ENCODE measurements at regions not wholly inside any gene's neighbourhood (a gene's known extent, or its start where the extent isn't known, plus 50 kb on each side); places are given as distances from the start of the nearest gene placed in this dataset.

DNA sequence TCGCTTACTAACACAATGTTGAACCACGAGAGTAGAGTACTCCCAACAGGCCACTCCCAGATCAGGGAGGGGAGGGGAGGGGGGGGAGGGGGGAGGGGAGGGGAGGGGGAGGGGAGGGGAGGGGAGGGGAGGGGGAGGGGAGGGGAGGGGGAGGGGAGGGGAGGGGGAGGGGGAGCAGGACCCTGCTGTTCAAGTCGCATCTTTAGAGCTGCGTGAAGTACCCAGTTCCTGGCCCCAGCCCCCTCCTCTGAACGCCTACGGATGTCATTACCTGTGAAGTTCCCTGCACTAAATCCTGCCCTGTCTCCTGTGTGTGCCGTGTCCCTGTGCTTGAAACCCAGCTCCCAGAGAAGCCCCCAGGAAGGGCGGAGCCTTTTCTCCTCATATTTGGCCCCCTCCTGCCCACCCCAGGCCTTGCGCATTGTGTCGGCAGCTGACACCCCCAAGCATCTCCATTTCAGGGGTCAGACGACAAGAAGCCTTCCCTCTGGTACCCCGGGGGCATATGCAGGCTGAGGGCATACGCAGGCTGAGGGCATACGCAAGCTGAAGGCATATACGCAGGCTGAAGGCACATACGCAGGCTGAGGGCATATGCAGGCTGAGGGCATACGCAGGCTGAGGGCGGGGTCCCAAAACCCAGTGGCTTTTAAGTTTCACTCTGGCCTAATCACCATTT, 330.2 kb downstream of the C16orf95 start:
- no peaks in the 10 kb centered on the region for H3K79me2 ChIP-seq
- H3K27ac ChIP-seq, result no peak overlapping the region
- peaks cover 5% of the 10 kb centered on the region for H3K4me1 ChIP-seq (ENCODE audit: insufficient read depth)
- H3K9me3 ChIP-seq (ENCODE audit: low read depth), result no peaks in the 10 kb centered on the region
- H3K9me2 ChIP-seq (replicated peaks; ENCODE audit: insufficient read depth), result no peaks in the 10 kb centered on the region
- no peak overlapping the region for H3K4me2 ChIP-seq
- H4K20me1 ChIP-seq (ENCODE audit: insufficient read depth, poor library complexity, severe bottlenecking), result no peaks in the 10 kb centered on the region
- no peak overlapping the region for H2AFZ ChIP-seq
- TF ChIP-seq EZH2 (IDR thresholded peaks at IDR 0.05; ENCODE audit: borderline replicate concordance), result no peak
- TF ChIP-seq, protein P1, sequence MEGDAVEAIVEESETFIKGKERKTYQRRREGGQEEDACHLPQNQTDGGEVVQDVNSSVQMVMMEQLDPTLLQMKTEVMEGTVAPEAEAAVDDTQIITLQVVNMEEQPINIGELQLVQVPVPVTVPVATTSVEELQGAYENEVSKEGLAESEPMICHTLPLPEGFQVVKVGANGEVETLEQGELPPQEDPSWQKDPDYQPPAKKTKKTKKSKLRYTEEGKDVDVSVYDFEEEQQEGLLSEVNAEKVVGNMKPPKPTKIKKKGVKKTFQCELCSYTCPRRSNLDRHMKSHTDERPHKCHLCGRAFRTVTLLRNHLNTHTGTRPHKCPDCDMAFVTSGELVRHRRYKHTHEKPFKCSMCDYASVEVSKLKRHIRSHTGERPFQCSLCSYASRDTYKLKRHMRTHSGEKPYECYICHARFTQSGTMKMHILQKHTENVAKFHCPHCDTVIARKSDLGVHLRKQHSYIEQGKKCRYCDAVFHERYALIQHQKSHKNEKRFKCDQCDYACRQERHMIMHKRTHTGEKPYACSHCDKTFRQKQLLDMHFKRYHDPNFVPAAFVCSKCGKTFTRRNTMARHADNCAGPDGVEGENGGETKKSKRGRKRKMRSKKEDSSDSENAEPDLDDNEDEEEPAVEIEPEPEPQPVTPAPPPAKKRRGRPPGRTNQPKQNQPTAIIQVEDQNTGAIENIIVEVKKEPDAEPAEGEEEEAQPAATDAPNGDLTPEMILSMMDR (IDR thresholded peaks at IDR 0.05; ENCODE audit: poor library complexity), result no peak
- no peak for TF ChIP-seq EZH2phosphoT487 (IDR thresholded peaks at IDR 0.05; ENCODE audit: low read depth, severe bottlenecking, unreplicated experiment)
- no peak for DNase-seq (ENCODE audit: low spot score)
- no peak overlapping the region for H3K4me3 ChIP-seq
- no peaks in the 10 kb centered on the region for H3K36me3 ChIP-seq (replicated peaks; ENCODE audit: insufficient read depth, low read depth)
- 81% methylated on average over 13 of the region's 18 CpGs for WGBS (ENCODE audit: low lambda C conversion rate, missing lambda C conversion rate)
- peaks cover 15% of the 10 kb centered on the region for H3K27me3 ChIP-seq

GRCh38 chr16:86987746-86988670, 329.2 kb downstream of the C16orf95 start:
- Histone ChIP-seq H3K9me3 (ENCODE audit: low read depth) (no peaks in the 10 kb centered on the region), H3K79me2 (no peaks in the 10 kb centered on the region), H3K4me3 (no peak overlapping the region), H3K27me3 (peaks cover 18% of the 10 kb centered on the region), H2AFZ (no peak overlapping the region), H3K9me2 (replicated peaks; ENCODE audit: insufficient read depth) (no peaks in the 10 kb centered on the region), H4K20me1 (ENCODE audit: insufficient read depth, poor library complexity, severe bottlenecking) (no peaks in the 10 kb centered on the region), H3K4me2 (no peak overlapping the region), H3K4me1 (ENCODE audit: insufficient read depth) (peaks cover 5% of the 10 kb centered on the region), H3K27ac (no peak overlapping the region), H3K36me3 (replicated peaks; ENCODE audit: insufficient read depth, low read depth) (no peaks in the 10 kb centered on the region)
- no peak for DNase-seq (ENCODE audit: low spot score)
- WGBS (ENCODE audit: low lambda C conversion rate, missing lambda C conversion rate), result 86% methylated on average over 30 of the region's 31 CpGs
- TF ChIP-seq EZH2 (IDR thresholded peaks at IDR 0.05; ENCODE audit: borderline replicate concordance) (no peak), EZH2phosphoT487 (IDR thresholded peaks at IDR 0.05; ENCODE audit: low read depth, severe bottlenecking, unreplicated experiment) (no peak)
- TF ChIP-seq, protein P1 (IDR thresholded peaks at IDR 0.05; ENCODE audit: poor library complexity), result no peak

DNA sequence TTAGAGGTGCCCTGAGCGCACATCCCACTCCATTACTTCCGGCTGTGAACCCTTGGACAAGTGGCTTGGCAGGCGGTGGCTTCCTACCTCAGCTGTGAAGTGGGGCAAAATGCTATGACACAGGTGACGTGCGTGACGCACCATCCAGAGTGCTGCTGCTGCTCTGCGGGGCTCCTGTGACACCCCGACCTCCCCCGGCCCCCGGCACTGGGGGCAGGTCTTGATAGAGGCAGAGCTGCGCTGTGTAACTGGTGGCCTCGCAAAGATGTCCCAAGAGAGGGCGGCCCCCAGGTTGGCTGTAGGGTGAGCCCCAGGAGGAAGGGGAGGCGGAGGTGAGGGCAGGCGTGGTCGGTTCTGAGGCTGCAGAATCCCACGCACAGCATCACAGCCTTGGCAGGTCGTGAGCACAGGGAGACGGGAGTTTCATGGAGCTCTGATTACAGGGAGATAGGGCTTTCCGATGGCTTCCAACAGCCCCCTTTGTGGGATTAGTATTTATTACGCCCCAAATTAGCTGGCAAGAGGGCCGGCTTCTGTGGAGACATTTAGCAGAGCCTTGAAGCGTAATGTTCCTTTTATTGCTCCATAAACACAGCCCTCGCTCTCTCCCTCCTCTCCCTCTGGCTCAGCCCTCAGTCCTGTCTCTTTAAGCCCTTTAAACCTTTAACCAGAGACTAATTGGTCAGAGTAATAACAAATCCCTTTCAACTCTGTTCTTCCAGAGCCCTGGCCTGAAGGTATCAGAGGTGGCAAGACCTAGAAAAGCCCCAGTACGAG, 328.1 kb downstream of the C16orf95 start:
- H3K9me2 ChIP-seq (replicated peaks; ENCODE audit: insufficient read depth), result no peaks in the 10 kb centered on the region
- no peak overlapping the region for H3K4me3 ChIP-seq
- H3K36me3 ChIP-seq (replicated peaks; ENCODE audit: insufficient read depth, low read depth), result no peaks in the 10 kb centered on the region
- H2AFZ ChIP-seq, result no peak overlapping the region
- no peaks in the 10 kb centered on the region for H4K20me1 ChIP-seq (ENCODE audit: insufficient read depth, poor library complexity, severe bottlenecking)
- peaks cover 18% of the 10 kb centered on the region for H3K27me3 ChIP-seq
- peak; percentile 31 for DNase-seq (ENCODE audit: low spot score)
- H3K4me2 ChIP-seq, result peak overlapping the region; percentile 21
- no peak overlapping the region for H3K27ac ChIP-seq
- H3K79me2 ChIP-seq, result no peaks in the 10 kb centered on the region
- H3K4me1 ChIP-seq (ENCODE audit: insufficient read depth), result peaks cover 5% of the 10 kb centered on the region
- WGBS (ENCODE audit: low lambda C conversion rate, missing lambda C conversion rate), result 57% methylated on average over 25 of the region's 25 CpGs
- TF ChIP-seq EZH2 (IDR thresholded peaks at IDR 0.05; ENCODE audit: borderline replicate concordance), result no peak
- no peak for TF ChIP-seq EZH2phosphoT487 (IDR thresholded peaks at IDR 0.05; ENCODE audit: low read depth, severe bottlenecking, unreplicated experiment)
- TF ChIP-seq, protein P1 (IDR thresholded peaks at IDR 0.05; ENCODE audit: poor library complexity), result no peak
- H3K9me3 ChIP-seq (ENCODE audit: low read depth), result no peaks in the 10 kb centered on the region

Data from hepatocyte (in vitro differentiated cells).